Astrocyte (in vitro differentiated cells and primary cell): ENCODE measurements at regions not wholly inside any gene's neighbourhood (a gene's known extent, or its start where the extent isn't known, plus 50 kb on each side); places are given as distances from the start of the nearest gene placed in this dataset.

Experiments
- DNase-seq: peaks from one replicate; pipeline ENCODE4 v3.0.0-alpha.2; 2010; ENCODE audit warnings: low read depth
- FAIRE-seq: peaks from 2 replicates; lab custom pipeline; 2011; peaks lifted over from hg19 to GRCh38; lab: Jason Lieb, UNC
- H2AFZ ChIP-seq: 2 replicates; pipeline ENCODE4 v1.6.0; 2012; ENCODE audit warnings: low read depth, low read length, inconsistent platforms
- H3K27ac ChIP-seq: 2 replicates; pipeline ENCODE4 v1.5.1; 2011; ENCODE audit warnings: low read depth, low read length, inconsistent platforms
- H3K27me3 ChIP-seq: 2 replicates; pipeline ENCODE4 v1.6.0; 2011; ENCODE audit warnings: low read length, inconsistent platforms; ENCODE audit not compliant: insufficient read depth
- H3K36me3 ChIP-seq: 2 replicates; pipeline ENCODE4 v1.5.1; 2011; ENCODE audit warnings: low read length, inconsistent platforms; ENCODE audit not compliant: insufficient read depth
- H3K4me1 ChIP-seq: 2 replicates; pipeline ENCODE4 v1.5.1; 2011; ENCODE audit warnings: low read length, inconsistent platforms; ENCODE audit not compliant: insufficient read depth
- H3K4me2 ChIP-seq: 2 replicates; pipeline ENCODE4 v1.6.0; 2012; ENCODE audit warnings: low read length, inconsistent platforms
- H3K4me3 ChIP-seq: 2 replicates; pipeline ENCODE4 v1.5.1; 2011; ENCODE audit warnings: low read depth, mild to moderate bottlenecking, low read length, inconsistent platforms; ENCODE audit not compliant: insufficient read depth
- H3K79me2 ChIP-seq: 2 replicates; pipeline ENCODE4 v1.6.0; 2012; ENCODE audit warnings: mild to moderate bottlenecking, low read length, inconsistent platforms; ENCODE audit not compliant: insufficient read depth
- H3K9ac ChIP-seq: 2 replicates; pipeline ENCODE4 v1.6.0; 2012; ENCODE audit warnings: mild to moderate bottlenecking, low read length, inconsistent platforms
- H3K9me3 ChIP-seq: 2 replicates; pipeline ENCODE4 v1.5.1; 2012; ENCODE audit warnings: low read depth, mild to moderate bottlenecking, low read length, inconsistent platforms; ENCODE audit not compliant: insufficient read depth
- H4K20me1 ChIP-seq: 2 replicates; pipeline ENCODE4 v1.6.0; 2012; ENCODE audit warnings: low read length, inconsistent platforms; ENCODE audit not compliant: insufficient read depth
- H3K27ac Mint-ChIP-seq: one replicate; pipeline ENCODE4 v1.8.0; 2021; ENCODE audit warnings: mild to moderate bottlenecking, mixed read lengths; ENCODE audit not compliant: unreplicated experiment
- H3K27me3 Mint-ChIP-seq: one replicate; pipeline ENCODE4 v1.8.0; 2021; ENCODE audit warnings: low read depth, mixed read lengths; ENCODE audit not compliant: unreplicated experiment
- H3K36me3 Mint-ChIP-seq: one replicate; pipeline ENCODE4 v1.8.0; 2021; ENCODE audit warnings: low read depth, mixed read lengths; ENCODE audit not compliant: unreplicated experiment
- H3K4me1 Mint-ChIP-seq: one replicate; pipeline ENCODE4 v1.8.0; 2021; ENCODE audit warnings: low read depth, mixed read lengths; ENCODE audit not compliant: unreplicated experiment
- H3K4me3 Mint-ChIP-seq: one replicate; pipeline ENCODE4 v1.8.0; 2021; ENCODE audit warnings: mild to moderate bottlenecking, moderate library complexity, mixed read lengths; ENCODE audit not compliant: unreplicated experiment
- H3K9me3 Mint-ChIP-seq: one replicate; pipeline ENCODE4 v1.8.0; 2021; ENCODE audit warnings: mild to moderate bottlenecking, mixed read lengths; ENCODE audit not compliant: unreplicated experiment
- EZH2 ChIP-seq: IDR thresholded peaks from 2 replicates; pipeline ENCODE4 v1.6.1; 2012; ENCODE audit warnings: mild to moderate bottlenecking, low read length, inconsistent platforms; ENCODE audit not compliant: insufficient read depth
- TF ChIP-seq, protein P1 (sequence below): IDR thresholded peaks from 2 replicates; pipeline ENCODE4 v1.5.1; 2011; ENCODE audit warnings: low read depth, mild to moderate bottlenecking, inconsistent platforms, low read length, moderate library complexity; ENCODE audit not compliant: insufficient read depth

DNA sequence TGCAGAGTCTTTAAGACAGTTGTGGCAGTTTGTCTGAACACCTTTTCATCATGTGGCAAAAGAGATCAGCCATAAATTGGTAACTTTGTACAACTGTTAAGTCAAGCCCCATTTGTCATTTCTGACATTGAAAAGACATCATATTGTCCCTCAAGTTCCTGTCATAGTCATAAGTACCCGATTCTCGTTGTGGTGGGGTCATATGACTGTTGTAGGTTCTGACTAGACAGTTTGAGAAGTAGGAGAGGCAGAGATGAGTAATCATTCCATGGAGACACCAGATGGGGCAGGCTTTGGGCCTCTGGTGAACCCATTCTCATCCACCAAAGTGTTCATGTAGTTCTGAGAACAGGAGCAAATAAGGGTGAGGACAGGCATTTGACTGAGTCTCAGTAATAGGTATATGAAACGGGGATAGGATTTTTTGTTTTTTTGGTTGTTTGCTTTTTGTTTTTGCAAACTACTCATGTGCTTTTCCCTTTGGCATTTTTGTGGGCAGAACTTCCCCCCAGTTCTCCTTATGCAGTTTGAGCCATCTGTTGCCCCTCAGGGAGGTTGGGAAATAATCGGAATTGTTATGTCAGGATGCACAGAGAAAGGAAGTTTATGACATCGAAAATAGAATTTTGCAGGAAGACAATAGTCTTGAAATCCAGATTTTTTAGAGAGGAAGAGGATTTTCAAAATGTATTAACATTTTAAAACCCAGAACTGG lies 86.9 kb upstream of the KCNE2 start:
- H3K79me2 ChIP-seq, result no peaks in the 10 kb centered on the region
- H3K4me3 ChIP-seq, result no peak overlapping the region
- H3K36me3 ChIP-seq, result no peaks in the 10 kb centered on the region
- no peak for TF ChIP-seq EZH2
- TF ChIP-seq, protein P1, sequence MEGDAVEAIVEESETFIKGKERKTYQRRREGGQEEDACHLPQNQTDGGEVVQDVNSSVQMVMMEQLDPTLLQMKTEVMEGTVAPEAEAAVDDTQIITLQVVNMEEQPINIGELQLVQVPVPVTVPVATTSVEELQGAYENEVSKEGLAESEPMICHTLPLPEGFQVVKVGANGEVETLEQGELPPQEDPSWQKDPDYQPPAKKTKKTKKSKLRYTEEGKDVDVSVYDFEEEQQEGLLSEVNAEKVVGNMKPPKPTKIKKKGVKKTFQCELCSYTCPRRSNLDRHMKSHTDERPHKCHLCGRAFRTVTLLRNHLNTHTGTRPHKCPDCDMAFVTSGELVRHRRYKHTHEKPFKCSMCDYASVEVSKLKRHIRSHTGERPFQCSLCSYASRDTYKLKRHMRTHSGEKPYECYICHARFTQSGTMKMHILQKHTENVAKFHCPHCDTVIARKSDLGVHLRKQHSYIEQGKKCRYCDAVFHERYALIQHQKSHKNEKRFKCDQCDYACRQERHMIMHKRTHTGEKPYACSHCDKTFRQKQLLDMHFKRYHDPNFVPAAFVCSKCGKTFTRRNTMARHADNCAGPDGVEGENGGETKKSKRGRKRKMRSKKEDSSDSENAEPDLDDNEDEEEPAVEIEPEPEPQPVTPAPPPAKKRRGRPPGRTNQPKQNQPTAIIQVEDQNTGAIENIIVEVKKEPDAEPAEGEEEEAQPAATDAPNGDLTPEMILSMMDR, result no peak
- Mint-ChIP-seq H3K9me3 (peaks cover 9% of the 10 kb centered on the region), H3K4me3 (no peak overlapping the region), H3K4me1 (peaks cover 3% of the 10 kb centered on the region), H3K27ac (no peak overlapping the region), H3K27me3 (no peaks in the 10 kb centered on the region), H3K36me3 (no peaks in the 10 kb centered on the region)
- H3K9me3 ChIP-seq, result no peaks in the 10 kb centered on the region
- no peak overlapping the region for H2AFZ ChIP-seq
- no peaks in the 10 kb centered on the region for H4K20me1 ChIP-seq
- H3K4me1 ChIP-seq, result no peaks in the 10 kb centered on the region
- H3K27ac ChIP-seq, result no peak overlapping the region
- no peak overlapping the region for H3K4me2 ChIP-seq
- DNase-seq, result peak; percentile 3
- no peak for FAIRE-seq
- no peaks in the 10 kb centered on the region for H3K27me3 ChIP-seq
- H3K9ac ChIP-seq, result no peak overlapping the region

DNA sequence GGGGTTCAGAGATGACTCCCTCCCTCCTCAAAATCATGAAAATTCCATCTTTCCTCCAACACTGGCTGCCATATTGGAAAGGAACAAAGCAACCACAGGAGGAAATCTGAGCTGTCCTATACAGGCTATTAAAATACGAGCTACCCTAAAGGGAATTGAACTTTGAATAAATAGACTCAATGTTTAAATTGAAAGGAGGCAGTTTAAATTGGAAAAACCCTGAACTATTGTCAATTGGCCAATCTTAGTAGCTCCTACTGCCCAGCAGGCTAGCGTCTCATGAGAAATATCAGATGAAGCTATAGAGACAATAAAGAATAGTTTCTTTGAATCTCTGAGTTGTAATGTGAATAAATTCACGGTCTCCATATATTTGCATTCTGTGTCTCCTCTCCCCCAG lies 85.4 kb upstream of the KCNE2 start:
- H3K4me3 Mint-ChIP-seq, result no peak overlapping the region

More for the DNA sequence above, 85.4 kb upstream of the KCNE2 start:
- Mint-ChIP-seq H3K36me3 (no peaks in the 10 kb centered on the region), H3K27me3 (no peaks in the 10 kb centered on the region), H3K27ac (no peak overlapping the region), H3K9me3 (peaks cover 8% of the 10 kb centered on the region), H3K4me1 (peaks cover 3% of the 10 kb centered on the region)
- no peak overlapping the region for H3K27ac ChIP-seq
- no peaks in the 10 kb centered on the region for H4K20me1 ChIP-seq
- FAIRE-seq, result no peak
- H3K9ac ChIP-seq, result no peak overlapping the region
- no peak for DNase-seq
- H3K9me3 ChIP-seq, result no peaks in the 10 kb centered on the region
- H3K79me2 ChIP-seq, result no peaks in the 10 kb centered on the region
- TF ChIP-seq, protein P1, result no peak
- TF ChIP-seq EZH2, result no peak
- no peaks in the 10 kb centered on the region for H3K4me1 ChIP-seq
- no peaks in the 10 kb centered on the region for H3K27me3 ChIP-seq
- H3K36me3 ChIP-seq, result no peaks in the 10 kb centered on the region
- H2AFZ ChIP-seq, result no peak overlapping the region
- no peak overlapping the region for H3K4me3 ChIP-seq
- H3K4me2 ChIP-seq, result no peak overlapping the region
